Panc1 (cell line): ENCODE measurements at regions not wholly inside any gene's neighbourhood (a gene's known extent, or its start where the extent isn't known, plus 50 kb on each side); places are given as distances from the start of the nearest gene placed in this dataset.

Experiments
- ATAC-seq: fragments of 200-7000 bp; cut with Tn5 transposase; 2 replicates; pipeline ENCODE4 v1.9.1; 2020; ENCODE audit warnings: mild to moderate bottlenecking, moderate library complexity
- BruUV-seq: library from RNA; stranded (reverse); fragments of 400-500 nt; replicated peaks from 2 replicates; lab custom pipeline; 2021; lab: Mats Ljungman, UMichigan
- CTCF ChIA-PET: fragments of 300-600 bp; sonication (Branson Sonifier 250); formaldehyde crosslinking; loops from one replicate; lab custom pipeline; 2022; ENCODE audit warnings: antibody characterized with exemption; lab: Charles Lee
- POLR2A ChIA-PET: fragments of 300-600 bp; sonication (Branson Sonifier 250); formaldehyde crosslinking; loops from one replicate; lab custom pipeline; 2022; ENCODE audit warnings: antibody characterized with exemption; lab: Charles Lee
- DNase-seq: peaks from one replicate; pipeline ENCODE4 v3.0.0-alpha.2; 2010; ENCODE audit warnings: low read depth, low spot score
- H3K27ac ChIP-seq: 2 replicates; pipeline ENCODE4 v1.5.1; 2011; ENCODE audit warnings: mild to moderate bottlenecking, low read length, inconsistent platforms
- H3K27me3 ChIP-seq: fragments of 200-500 bp; sonication (Bioruptor generic); 2 replicates; pipeline ENCODE4 v1.6.0; 2014; ENCODE audit warnings: low read length, inconsistent platforms; ENCODE audit not compliant: control insufficient read depth, insufficient read depth
- H3K36me3 ChIP-seq: fragments of 200-500 bp; sonication (Bioruptor generic); 2 replicates; pipeline ENCODE4 v1.5.1; 2014; ENCODE audit warnings: inconsistent platforms, mild to moderate bottlenecking, low read length, moderate library complexity; ENCODE audit not compliant: control insufficient read depth, insufficient read depth
- H3K4me1 ChIP-seq: 2 replicates; pipeline ENCODE4 v1.5.1; 2011; ENCODE audit warnings: inconsistent platforms, mild to moderate bottlenecking, low read length, moderate library complexity; ENCODE audit not compliant: control insufficient read depth, insufficient read depth
- H3K4me3 ChIP-seq, 2 experiments: 2 replicates each; pipeline ENCODE4 v1.5.1; 2011 to 2012; ENCODE audit warnings: low read depth in 2 of 2, low read length in 2 of 2, mild to moderate bottlenecking in 2 of 2, inconsistent platforms in 1 of 2, moderate library complexity in 1 of 2
- H3K9me3 ChIP-seq: fragments of 200-500 bp; sonication (Bioruptor generic); 2 replicates; pipeline ENCODE4 v1.5.1; 2014; ENCODE audit warnings: low read depth, mild to moderate bottlenecking, inconsistent platforms, low read length, moderate library complexity; ENCODE audit not compliant: control insufficient read depth, insufficient read depth
- POLR2AphosphoS5 ChIP-seq: IDR thresholded peaks from 2 replicates; pipeline ENCODE4 v1.6.1; 2012; ENCODE audit warnings: mild to moderate bottlenecking, low read depth, low read length, moderate library complexity
- SIN3A ChIP-seq: IDR thresholded peaks from 2 replicates; pipeline ENCODE4 v1.6.1; 2012; ENCODE audit warnings: low read depth, mild to moderate bottlenecking, low read length, moderate library complexity, borderline replicate concordance; ENCODE audit not compliant: insufficient read depth
- TCF7L2 ChIP-seq: IDR thresholded peaks from 2 replicates; pipeline ENCODE4 v1.6.1; 2011; ENCODE audit warnings: mild to moderate bottlenecking, low read depth, low read length, inconsistent platforms
- in situ Hi-C: cut with HindIII; loops from 2 replicates; pipeline ENCODE4 v1.10.0; 2016; ENCODE audit warnings: low sequenced_read_pairs, low pct_unique_long_range_greater_than_20kb
- intact Hi-C: fragments of 100-400 bp; cut with micrococcal nuclease; formaldehyde crosslinking; loops from one replicate; pipeline ENCODE4 v1.10.0; 2022; ENCODE audit not compliant: unreplicated experiment
- TF ChIP-seq, protein P1 (sequence below), 2 experiments: IDR thresholded peaks; 2 replicates each; pipeline ENCODE4 v1.6.1; 2011 to 2012; ENCODE audit warnings: low read depth in 2 of 2, control low read depth in 1 of 2, low read length in 1 of 2, mild to moderate bottlenecking in 1 of 2, moderate library complexity in 1 of 2; ENCODE audit not compliant: insufficient read depth in 1 of 2
- TF ChIP-seq, protein P2 (sequence below): fragments of 450-650 bp; IDR thresholded peaks from 2 replicates; pipeline ENCODE4 v1.5.1; 2017; ENCODE audit warnings: mild to moderate bottlenecking

DNA sequence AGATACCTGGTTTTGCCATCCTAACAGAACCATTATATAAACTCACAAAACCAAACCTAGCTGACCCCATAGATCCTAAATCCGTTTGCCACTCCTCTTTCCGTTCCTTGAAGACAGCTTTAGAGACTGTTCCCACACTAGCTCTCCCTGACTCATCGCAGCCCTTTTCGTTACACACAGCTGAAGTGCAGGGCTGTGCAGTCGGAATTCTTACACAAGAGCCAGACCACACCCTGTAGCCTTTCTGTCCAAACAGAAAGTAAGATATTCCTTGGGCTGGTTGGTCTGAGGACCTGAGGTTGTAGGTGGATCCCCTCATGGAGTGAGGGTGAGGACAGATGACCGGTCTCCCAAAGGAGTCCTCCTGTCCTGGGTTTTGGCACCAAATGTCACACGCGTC is 56.7 kb upstream of the NAA35 start:
- TF ChIP-seq, protein P1, sequence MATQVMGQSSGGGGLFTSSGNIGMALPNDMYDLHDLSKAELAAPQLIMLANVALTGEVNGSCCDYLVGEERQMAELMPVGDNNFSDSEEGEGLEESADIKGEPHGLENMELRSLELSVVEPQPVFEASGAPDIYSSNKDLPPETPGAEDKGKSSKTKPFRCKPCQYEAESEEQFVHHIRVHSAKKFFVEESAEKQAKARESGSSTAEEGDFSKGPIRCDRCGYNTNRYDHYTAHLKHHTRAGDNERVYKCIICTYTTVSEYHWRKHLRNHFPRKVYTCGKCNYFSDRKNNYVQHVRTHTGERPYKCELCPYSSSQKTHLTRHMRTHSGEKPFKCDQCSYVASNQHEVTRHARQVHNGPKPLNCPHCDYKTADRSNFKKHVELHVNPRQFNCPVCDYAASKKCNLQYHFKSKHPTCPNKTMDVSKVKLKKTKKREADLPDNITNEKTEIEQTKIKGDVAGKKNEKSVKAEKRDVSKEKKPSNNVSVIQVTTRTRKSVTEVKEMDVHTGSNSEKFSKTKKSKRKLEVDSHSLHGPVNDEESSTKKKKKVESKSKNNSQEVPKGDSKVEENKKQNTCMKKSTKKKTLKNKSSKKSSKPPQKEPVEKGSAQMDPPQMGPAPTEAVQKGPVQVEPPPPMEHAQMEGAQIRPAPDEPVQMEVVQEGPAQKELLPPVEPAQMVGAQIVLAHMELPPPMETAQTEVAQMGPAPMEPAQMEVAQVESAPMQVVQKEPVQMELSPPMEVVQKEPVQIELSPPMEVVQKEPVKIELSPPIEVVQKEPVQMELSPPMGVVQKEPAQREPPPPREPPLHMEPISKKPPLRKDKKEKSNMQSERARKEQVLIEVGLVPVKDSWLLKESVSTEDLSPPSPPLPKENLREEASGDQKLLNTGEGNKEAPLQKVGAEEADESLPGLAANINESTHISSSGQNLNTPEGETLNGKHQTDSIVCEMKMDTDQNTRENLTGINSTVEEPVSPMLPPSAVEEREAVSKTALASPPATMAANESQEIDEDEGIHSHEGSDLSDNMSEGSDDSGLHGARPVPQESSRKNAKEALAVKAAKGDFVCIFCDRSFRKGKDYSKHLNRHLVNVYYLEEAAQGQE (IDR thresholded peaks at IDR 0.05; ENCODE audit: insufficient read depth in 1 of 2, low read depth in 2 of 2, low read length in 1 of 2) = no peak
- no peak for TF ChIP-seq SIN3A
- TF ChIP-seq TCF7L2 = no peak
- no peak for TF ChIP-seq POLR2AphosphoS5
- TF ChIP-seq, protein P2, sequence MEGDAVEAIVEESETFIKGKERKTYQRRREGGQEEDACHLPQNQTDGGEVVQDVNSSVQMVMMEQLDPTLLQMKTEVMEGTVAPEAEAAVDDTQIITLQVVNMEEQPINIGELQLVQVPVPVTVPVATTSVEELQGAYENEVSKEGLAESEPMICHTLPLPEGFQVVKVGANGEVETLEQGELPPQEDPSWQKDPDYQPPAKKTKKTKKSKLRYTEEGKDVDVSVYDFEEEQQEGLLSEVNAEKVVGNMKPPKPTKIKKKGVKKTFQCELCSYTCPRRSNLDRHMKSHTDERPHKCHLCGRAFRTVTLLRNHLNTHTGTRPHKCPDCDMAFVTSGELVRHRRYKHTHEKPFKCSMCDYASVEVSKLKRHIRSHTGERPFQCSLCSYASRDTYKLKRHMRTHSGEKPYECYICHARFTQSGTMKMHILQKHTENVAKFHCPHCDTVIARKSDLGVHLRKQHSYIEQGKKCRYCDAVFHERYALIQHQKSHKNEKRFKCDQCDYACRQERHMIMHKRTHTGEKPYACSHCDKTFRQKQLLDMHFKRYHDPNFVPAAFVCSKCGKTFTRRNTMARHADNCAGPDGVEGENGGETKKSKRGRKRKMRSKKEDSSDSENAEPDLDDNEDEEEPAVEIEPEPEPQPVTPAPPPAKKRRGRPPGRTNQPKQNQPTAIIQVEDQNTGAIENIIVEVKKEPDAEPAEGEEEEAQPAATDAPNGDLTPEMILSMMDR = no peak
- ChIA-PET CTCF (no interaction called here), POLR2A (no interaction called here)
- Histone ChIP-seq H3K27me3 (no peaks in the 10 kb centered on the region), H3K36me3 (no peaks in the 10 kb centered on the region), H3K9me3 (no peaks in the 10 kb centered on the region), H3K27ac (no peak overlapping the region), H3K4me1 (no peaks in the 10 kb centered on the region), H3K4me3 (no peak overlapping the region)
- in situ Hi-C loops = no loop called here
- no TSS peak for BruUV-seq
- ATAC-seq = no peak
- no peak for DNase-seq
- intact Hi-C loops = no loop called here

DNA sequence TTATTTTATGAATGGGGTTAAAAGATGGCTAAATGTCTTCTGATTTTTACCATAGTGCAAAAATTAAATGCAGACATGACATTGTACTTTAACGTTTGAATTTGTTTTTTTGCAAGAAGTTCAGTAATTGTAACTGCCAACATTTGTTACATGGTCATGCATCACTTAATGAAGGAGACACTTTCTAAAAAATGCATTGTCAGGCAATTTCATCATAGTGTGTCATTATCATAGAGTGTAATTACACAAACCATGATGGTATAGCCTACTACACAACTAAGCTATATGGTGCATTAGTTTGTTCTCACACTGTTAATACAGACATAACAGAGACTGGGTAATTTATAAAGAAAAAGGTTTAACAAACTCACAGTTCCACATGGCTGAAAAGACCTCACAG is 50.0 kb upstream of the NAA35 start:
- ChIA-PET CTCF (no interaction called here), POLR2A (no interaction called here)
- intact Hi-C loops = no loop called here

More for the DNA sequence above, 50.0 kb upstream of the NAA35 start:
- no peak for DNase-seq
- no peak for ATAC-seq
- H3K9me3 ChIP-seq = no peaks in the 10 kb centered on the region
- H3K4me3 ChIP-seq = no peak overlapping the region
- in situ Hi-C loops = no loop called here
- H3K27me3 ChIP-seq = no peaks in the 10 kb centered on the region
- H3K27ac ChIP-seq = no peak overlapping the region
- no TSS peak for BruUV-seq
- TF ChIP-seq, protein P2 = no peak
- TF ChIP-seq POLR2AphosphoS5 (no peak), TCF7L2 (no peak)
- TF ChIP-seq, protein P1 (IDR thresholded peaks at IDR 0.05; ENCODE audit: insufficient read depth in 1 of 2, low read depth in 2 of 2, low read length in 1 of 2) = no peak
- H3K36me3 ChIP-seq = no peaks in the 10 kb centered on the region
- H3K4me1 ChIP-seq = no peaks in the 10 kb centered on the region
